ENCODE measurements at regions not wholly inside any gene's neighbourhood (a gene's known extent, or its start where the extent isn't known, plus 50 kb on each side); places are given as distances from the start of the nearest gene placed in this dataset.

DNA sequence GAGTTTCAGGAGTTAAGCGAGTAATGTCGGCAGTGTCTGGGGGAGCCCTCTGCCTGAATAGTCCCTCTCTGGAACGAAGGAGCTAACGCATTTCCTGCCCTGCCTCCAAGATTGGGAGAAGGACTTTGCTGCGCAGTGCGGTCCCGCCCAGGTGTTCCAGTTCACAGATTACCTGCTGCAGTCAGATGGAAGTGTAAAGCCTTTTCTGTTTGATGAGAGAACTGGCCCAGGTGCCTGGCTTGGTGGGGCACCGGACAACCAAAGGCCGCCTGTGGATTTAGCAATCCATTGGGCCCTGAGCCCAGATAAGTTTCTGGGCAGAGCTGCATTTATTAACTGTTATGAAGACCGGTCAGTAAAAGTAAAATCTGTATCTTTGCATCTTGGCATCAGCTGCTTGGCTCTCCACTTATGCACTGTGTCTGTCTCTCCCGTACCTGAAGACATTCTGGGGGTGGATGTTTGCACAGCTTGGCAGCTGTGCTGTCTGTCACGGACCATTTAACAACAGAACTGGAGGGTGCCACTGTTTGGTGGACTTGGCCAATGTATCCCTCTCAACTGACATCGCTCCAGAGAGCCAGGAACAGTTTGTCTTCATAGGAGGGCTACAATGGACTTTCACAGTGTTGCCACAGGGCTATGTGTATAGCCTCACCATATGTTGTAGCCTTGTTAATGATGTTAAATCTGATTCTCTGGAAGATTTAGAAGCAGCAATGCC is 654.7 kb upstream of the ZWINT start:
- no peak for DNase-seq (ENCODE audit: low spot score)

DNA sequence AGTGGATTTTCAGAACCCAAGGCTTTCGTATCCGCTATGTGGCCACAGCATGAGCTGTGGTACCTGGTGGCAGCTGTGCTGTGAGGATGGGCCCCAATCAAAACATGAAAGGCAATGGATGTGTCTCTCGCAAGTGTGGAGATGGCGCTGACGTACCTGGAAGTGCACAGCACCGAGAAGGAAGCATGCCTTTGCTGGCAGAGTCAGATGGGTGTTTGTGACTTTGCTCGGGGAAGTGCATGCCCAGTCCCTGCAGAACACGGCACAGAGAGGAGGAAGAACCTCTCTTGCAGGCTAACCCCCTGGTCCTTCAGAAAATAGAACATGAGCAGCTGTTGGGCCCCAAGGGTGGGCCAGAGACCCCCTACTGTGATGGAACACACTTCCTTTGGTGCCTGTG is 654.1 kb upstream of the ZWINT start:
- no peak for DNase-seq (ENCODE audit: low spot score)

DNA sequence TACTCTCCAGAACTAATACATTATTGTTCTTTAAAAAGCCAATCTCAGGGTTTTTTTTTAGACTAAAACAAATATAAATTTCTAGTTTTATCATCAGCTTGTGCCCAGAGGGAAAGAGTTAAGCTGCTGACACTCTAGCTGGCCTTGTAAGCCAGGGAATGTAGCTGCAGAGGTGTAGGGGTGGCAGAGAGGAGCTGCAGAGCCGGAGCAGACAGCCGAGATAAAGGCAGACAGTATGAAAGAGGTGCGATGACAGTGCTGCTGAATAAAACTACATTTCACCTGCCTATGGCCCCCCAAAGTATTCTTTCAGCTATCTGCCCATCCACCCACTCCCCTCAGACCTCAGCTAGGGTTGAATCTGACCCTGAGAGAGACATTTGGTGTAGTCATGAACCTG is 653.7 kb upstream of the ZWINT start:
- no peak for DNase-seq (ENCODE audit: low spot score)

GRCh38 chr10:57008189-57008588 is 647.1 kb upstream of the ZWINT start:
- DNase-seq (ENCODE audit: low spot score) = no peak

DNA sequence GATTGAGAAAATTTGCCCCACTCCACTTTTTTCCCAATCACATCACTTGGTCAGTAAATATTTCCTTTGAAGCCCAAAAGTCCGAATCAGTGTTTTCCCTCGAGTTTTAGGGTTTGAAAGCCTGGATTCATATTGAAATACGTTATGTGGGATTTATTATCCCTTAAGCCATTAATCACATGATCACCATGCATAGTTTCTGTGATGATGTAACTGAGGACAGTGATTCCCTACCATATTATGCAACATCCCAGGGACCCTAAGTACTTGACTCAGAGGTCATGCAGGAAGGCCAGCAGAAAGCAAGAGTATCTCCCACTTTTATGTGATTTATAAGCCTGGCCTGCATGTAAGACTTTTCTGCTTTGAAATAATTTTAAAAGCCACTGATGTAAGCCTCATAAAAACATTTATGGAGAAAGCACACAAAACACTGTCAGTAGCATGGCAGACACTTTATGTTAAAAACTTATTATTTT is 630.6 kb upstream of the ZWINT start:
- no peak for DNase-seq (ENCODE audit: low spot score)

- DNase-seq (ENCODE audit: low spot score) = no peak
Observed at GRCh38 chr10:56975513-56975912, 614.5 kb upstream of the ZWINT start.

GRCh38 chr10:56973766-56974165 is 612.7 kb upstream of the ZWINT start:
- no peak for DNase-seq (ENCODE audit: low spot score)

GRCh38 chr10:56943221-56943755 is 582.2 kb upstream of the ZWINT start:
- DNase-seq (ENCODE audit: low spot score) = no peak

DNA sequence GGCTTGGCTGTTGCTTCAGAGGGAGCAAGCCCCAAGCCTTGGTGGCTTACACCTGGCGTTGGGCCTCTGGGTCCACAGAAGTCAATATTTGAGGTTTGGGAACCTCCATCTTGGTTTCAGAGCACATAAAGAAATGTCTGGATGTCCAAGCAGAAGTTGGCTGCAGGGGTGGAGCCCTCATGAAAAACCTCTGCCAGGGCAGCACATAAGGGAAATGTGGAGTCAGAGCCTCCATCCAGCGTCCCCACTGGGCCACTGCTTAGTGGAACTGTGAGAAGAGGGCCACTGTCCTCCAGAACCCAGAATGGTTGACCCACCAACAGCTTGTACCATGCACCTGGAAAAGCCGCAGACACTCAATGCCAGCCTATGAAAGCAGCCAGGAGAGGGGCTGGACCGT is 573.5 kb upstream of the ZWINT start:
- DNase-seq (ENCODE audit: low spot score) = no peak

- DNase-seq (ENCODE audit: low spot score) = no peak
Observed at GRCh38 chr10:56928714-56929113, 567.7 kb upstream of the ZWINT start.

- no peak for DNase-seq (ENCODE audit: low spot score)
Observed at GRCh38 chr10:56927701-56928100, 566.6 kb upstream of the ZWINT start.

GRCh38 chr10:56920601-56921261 is 559.7 kb upstream of the ZWINT start:
- DNase-seq (ENCODE audit: low spot score) = no peak

GRCh38 chr10:56912043-56912442 is 551.0 kb upstream of the ZWINT start:
- DNase-seq (ENCODE audit: low spot score) = no peak

- no peak for DNase-seq (ENCODE audit: low spot score)
Observed at GRCh38 chr10:56905051-56905450, 544.0 kb upstream of the ZWINT start.

GRCh38 chr10:56902554-56902953 is 541.5 kb upstream of the ZWINT start:
- no peak for DNase-seq (ENCODE audit: low spot score)

- no peak for DNase-seq (ENCODE audit: low spot score)
Observed at GRCh38 chr10:56895306-56895705, 534.2 kb upstream of the ZWINT start.

DNA sequence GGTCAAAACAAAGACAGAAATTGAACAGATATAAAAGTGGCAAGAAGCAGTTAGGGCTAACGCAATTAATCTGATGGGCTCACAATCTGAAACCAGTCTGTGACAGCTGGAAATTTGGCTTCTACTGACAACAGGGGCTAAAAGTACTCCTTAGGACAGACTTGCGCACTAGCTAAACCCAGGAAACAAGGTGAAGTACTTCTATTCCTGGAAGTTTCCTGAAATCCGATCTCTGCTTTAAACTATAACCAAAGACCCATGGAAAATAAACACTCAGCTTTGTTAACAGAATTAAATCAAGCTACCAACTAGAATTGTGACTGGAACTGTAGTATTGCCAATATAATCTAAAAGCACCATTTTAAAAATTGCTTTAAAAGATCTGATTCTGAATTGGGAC is 520.2 kb upstream of the ZWINT start:
- DNase-seq (ENCODE audit: low spot score) = no peak

DNA sequence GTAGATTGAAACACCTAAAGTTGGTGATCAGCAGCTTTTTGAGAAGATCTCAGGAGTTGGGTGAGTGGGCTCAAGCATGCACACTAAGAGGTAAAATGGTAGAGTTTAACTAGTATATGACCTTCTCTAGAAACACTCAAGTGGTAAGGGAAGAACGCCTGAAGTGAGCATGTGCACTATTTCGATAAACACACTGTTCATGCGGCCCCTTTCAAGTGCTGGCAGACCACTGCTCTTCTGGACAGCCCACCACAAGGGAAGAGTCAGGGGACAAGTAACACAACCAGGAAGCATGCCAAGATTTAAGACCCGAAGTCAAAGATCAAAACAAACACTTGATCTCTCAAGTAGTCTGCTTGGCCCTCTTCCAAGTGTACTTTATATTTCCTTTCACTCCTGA is 519.5 kb upstream of the ZWINT start:
- no peak for DNase-seq (ENCODE audit: low spot score)

- no peak for DNase-seq (ENCODE audit: low spot score)
Observed at GRCh38 chr10:56874950-56875349, 513.9 kb upstream of the ZWINT start.

DNA sequence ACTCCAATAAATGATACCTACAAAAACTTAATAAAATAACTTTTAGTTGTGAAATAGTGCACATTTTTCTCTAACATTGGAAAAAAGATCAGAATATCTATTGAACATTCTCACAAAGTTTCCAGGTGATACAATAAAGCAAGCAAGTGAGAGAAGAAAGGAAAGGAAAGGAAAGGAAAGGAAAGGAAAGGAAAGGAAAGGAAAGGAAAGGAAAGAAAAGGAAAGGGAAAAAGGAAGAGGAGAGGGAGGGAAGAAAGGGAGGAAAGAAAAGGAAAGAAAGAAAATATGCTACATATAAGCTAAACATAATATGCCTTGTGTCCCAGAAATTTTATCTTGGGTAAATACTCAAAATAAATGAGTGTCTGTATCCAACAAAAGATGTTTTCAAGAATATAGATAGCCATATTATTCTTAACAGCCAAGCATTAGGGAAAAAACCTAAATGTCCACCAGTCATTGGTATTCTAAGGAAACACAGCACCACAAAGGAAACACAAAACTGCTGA is 510.2 kb upstream of the ZWINT start:
- DNase-seq (ENCODE audit: low spot score) = no peak

- no peak for DNase-seq (ENCODE audit: low spot score)
Observed at GRCh38 chr10:56867236-56867635, 506.2 kb upstream of the ZWINT start.

- DNase-seq (ENCODE audit: low spot score) = no peak
Observed at GRCh38 chr10:56856569-56856968, 495.5 kb upstream of the ZWINT start.

DNA sequence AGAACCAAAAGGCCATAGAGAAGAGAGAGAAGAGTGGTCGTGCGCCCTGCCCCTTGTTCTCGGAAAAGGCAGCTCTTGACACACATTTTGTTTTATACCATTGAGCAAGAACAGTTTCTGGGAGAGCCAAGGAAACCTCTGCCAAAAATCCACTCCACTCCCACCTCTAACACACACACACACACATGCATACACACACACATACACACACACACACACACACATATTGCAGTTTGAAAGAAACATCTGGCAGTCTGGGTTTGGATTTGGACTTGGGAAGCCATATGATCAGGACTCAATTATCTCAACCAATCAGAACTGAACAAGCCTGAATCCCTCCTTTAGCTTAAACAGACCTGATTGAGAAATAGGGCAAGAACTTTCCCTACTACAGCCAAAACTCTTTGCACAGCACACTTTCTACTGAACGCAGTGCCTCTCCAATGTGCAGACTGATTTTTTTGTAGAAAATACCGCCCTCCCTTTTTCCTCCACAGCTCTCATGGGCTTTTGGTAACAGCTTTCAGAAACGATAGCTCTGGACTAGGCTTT is 484.0 kb upstream of the ZWINT start:
- no peak for DNase-seq (ENCODE audit: low spot score)
